ENCODE measurements at regions not wholly inside any gene's neighbourhood (a gene's known extent, or its start where the extent isn't known, plus 50 kb on each side); places are given as distances from the start of the nearest gene placed in this dataset.

- DNase-seq = no peak
- ATAC-seq (ENCODE audit: low FRiP score in 2 of 2) = no peak
- Histone ChIP-seq H3K27ac (no peak overlapping the region), H3K9me3 (no peaks in the 10 kb centered on the region), H3K4me3 (no peak overlapping the region), H3K4me1 (no peaks in the 10 kb centered on the region), H3K27me3 (no peaks in the 10 kb centered on the region), H3K36me3 (no peaks in the 10 kb centered on the region)
- WGBS, 2 donors = 74 to 79% methylated on average over 5 of the region's 5 CpGs
- TF ChIP-seq CTCF (IDR thresholded peaks at IDR 0.05) (no peak), POLR2A (IDR thresholded peaks at IDR 0.05) (no peak), EP300 (IDR thresholded peaks at IDR 0.05) (no peak), POLR2AphosphoS5 (IDR thresholded peaks at IDR 0.05) (no peak)
Measured at GRCh38 chr3:59540696-59541095, 490.9 kb upstream of the CFAP20DC start.

- Histone ChIP-seq H3K9me3 (no peaks in the 10 kb centered on the region), H3K4me1 (no peaks in the 10 kb centered on the region), H3K27ac (no peak overlapping the region), H3K27me3 (no peaks in the 10 kb centered on the region), H3K4me3 (no peak overlapping the region), H3K36me3 (no peaks in the 10 kb centered on the region)
- TF ChIP-seq POLR2AphosphoS5 (IDR thresholded peaks at IDR 0.05) (no peak), EP300 (IDR thresholded peaks at IDR 0.05) (no peak), CTCF (IDR thresholded peaks at IDR 0.05) (no peak), POLR2A (IDR thresholded peaks at IDR 0.05) (no peak)
- DNase-seq (no peak), ATAC-seq (ENCODE audit: low FRiP score in 2 of 2) (no peak)
- WGBS, 2 donors = 78 to 88% methylated on average over 3 of the region's 3 CpGs
Measured at GRCh38 chr3:59540241-59540640, 490.4 kb upstream of the CFAP20DC start.

GRCh38 chr3:59538753-59539432, 489.1 kb upstream of the CFAP20DC start:
- DNase-seq (no peak), ATAC-seq (ENCODE audit: low FRiP score in 2 of 2) (no peak)
- WGBS, 2 donors = 94 to 95% methylated on average over 10 of the region's 10 CpGs
- H3K27me3 ChIP-seq = no peaks in the 10 kb centered on the region
- no peaks in the 10 kb centered on the region for H3K4me1 ChIP-seq
- no peak for TF ChIP-seq EP300 (IDR thresholded peaks at IDR 0.05)
- TF ChIP-seq POLR2AphosphoS5 (IDR thresholded peaks at IDR 0.05) = no peak
- TF ChIP-seq CTCF (IDR thresholded peaks at IDR 0.05) = no peak
- H3K9me3 ChIP-seq = no peaks in the 10 kb centered on the region
- no peak overlapping the region for H3K27ac ChIP-seq
- H3K36me3 ChIP-seq = no peaks in the 10 kb centered on the region
- H3K4me3 ChIP-seq = no peak overlapping the region

GRCh38 chr3:59535791-59536221, 486.0 kb upstream of the CFAP20DC start:
- Histone ChIP-seq H3K36me3 (no peaks in the 10 kb centered on the region), H3K9me3 (no peaks in the 10 kb centered on the region), H3K4me1 (no peaks in the 10 kb centered on the region), H3K27ac (no peak overlapping the region), H3K4me3 (no peak overlapping the region), H3K27me3 (no peaks in the 10 kb centered on the region)
- ATAC-seq (ENCODE audit: low FRiP score in 2 of 2) = no peak
- no peak for DNase-seq
- WGBS, 2 donors = 44 to 53% methylated on average over 1 of the region's 1 CpG
- TF ChIP-seq CTCF (IDR thresholded peaks at IDR 0.05) = no peak
- TF ChIP-seq POLR2AphosphoS5 (IDR thresholded peaks at IDR 0.05) = no peak
- TF ChIP-seq EP300 (IDR thresholded peaks at IDR 0.05) = no peak
- TF ChIP-seq POLR2A (IDR thresholded peaks at IDR 0.05) = no peak

- DNase-seq = no peak
- no peak for ATAC-seq (ENCODE audit: low FRiP score in 2 of 2)
- Histone ChIP-seq H3K4me3 (no peak overlapping the region), H3K4me1 (no peaks in the 10 kb centered on the region), H3K27ac (no peak overlapping the region), H3K27me3 (no peaks in the 10 kb centered on the region), H3K36me3 (no peaks in the 10 kb centered on the region), H3K9me3 (no peaks in the 10 kb centered on the region)
- 35 to 47% methylated on average over 2 of the region's 2 CpGs for WGBS, 2 donors
- TF ChIP-seq CTCF (IDR thresholded peaks at IDR 0.05) (no peak), POLR2AphosphoS5 (IDR thresholded peaks at IDR 0.05) (no peak), POLR2A (IDR thresholded peaks at IDR 0.05) (no peak), EP300 (IDR thresholded peaks at IDR 0.05) (no peak)
Measured at GRCh38 chr3:59531994-59532393, 482.2 kb upstream of the CFAP20DC start.
